HepG2 (cell line): ENCODE measurements at regions not wholly inside any gene's neighbourhood (a gene's known extent, or its start where the extent isn't known, plus 50 kb on each side); places are given as distances from the start of the nearest gene placed in this dataset.

Source experiments
- ATAC-seq: fragments of 200-7000 bp; cut with Tn5 transposase; 3 replicates; pipeline ENCODE4 v1.9.1; 2020; ENCODE audit warnings: mild to moderate bottlenecking, moderate library complexity
- BruUV-seq: library from RNA; stranded (reverse); fragments of 400-500 nt; replicated peaks from 2 replicates; lab custom pipeline; 2021; lab: Mats Ljungman, UMichigan
- CTCF ChIA-PET: fragments of 300-600 bp; formaldehyde crosslinking; extraction: SDS; loops from one replicate; lab custom pipeline; 2021; ENCODE audit warnings: low total read pairs, inconsistent platforms, low intra/inter-chr PET ratio; lab: Yijun Ruan, JAX
- POLR2A ChIA-PET: fragments of 350-600 bp; sonication (Branson Sonifier 250); formaldehyde crosslinking; loops from one replicate; lab custom pipeline; 2020; ENCODE audit warnings: antibody characterized with exemption, inconsistent platforms; lab: Yijun Ruan, JAX
- DNase-seq: peaks from one replicate; pipeline ENCODE4 v3.0.0-alpha.2; 2015; ENCODE audit warnings: low spot score
- FAIRE-seq: peaks from 3 replicates; lab custom pipeline; 2011; peaks lifted over from hg19 to GRCh38; lab: Jason Lieb, UNC
- H2AFZ ChIP-seq: one replicate; pipeline ENCODE4 v1.6.1; 2011; ENCODE audit warnings: low read length, inconsistent platforms
- H3K27ac ChIP-seq: fragments of 300-600 bp; 3 replicates; pipeline ENCODE4 v1.8.0; 2011; ENCODE audit warnings: mixed run types, mild to moderate bottlenecking, mixed read lengths, low read length, inconsistent platforms; ENCODE audit not compliant: insufficient read depth; ENCODE audit errors: extremely low read length
- H3K27me3 ChIP-seq, 2 experiments: fragments of 200-600 bp in 1 of 2; 2 replicates in 1 of 2; 3 replicates in 1 of 2; pipeline versions ENCODE4 v1.6.0 to v1.8.0; 2011; ENCODE audit warnings: low read length in 2 of 2, mild to moderate bottlenecking in 2 of 2, moderate library complexity in 2 of 2, inconsistent platforms in 1 of 2; ENCODE audit not compliant: insufficient read depth in 2 of 2, control insufficient read depth in 1 of 2
- H3K36me3 ChIP-seq, 2 experiments: fragments of 200-600 bp in 1 of 2; replicated peaks in 1 of 2; 2 replicates in 1 of 2; 3 replicates in 1 of 2; pipeline versions ENCODE4 v1.5.1 to v1.8.0; 2011; ENCODE audit warnings: low read length in 2 of 2, inconsistent platforms in 1 of 2; ENCODE audit not compliant: insufficient read depth in 2 of 2, control insufficient read depth in 1 of 2
- H3K4me1 ChIP-seq: 2 replicates; pipeline ENCODE4 v1.5.1; 2012; ENCODE audit warnings: low read length, inconsistent platforms; ENCODE audit not compliant: insufficient read depth
- H3K4me2 ChIP-seq: 2 replicates; pipeline ENCODE4 v1.6.0; 2011; ENCODE audit warnings: low read depth, low read length, inconsistent platforms
- H3K4me3 ChIP-seq, 3 experiments: fragments of 200-600 bp in 1 of 3; sonication (generic), shearing (Covaris generic) in 1 of 3; replicated peaks in 1 of 3; 2 replicates each; pipeline ENCODE4 v1.5.1; 2011 to 2016; ENCODE audit warnings: low read length in 3 of 3, inconsistent platforms in 2 of 3, low read depth in 2 of 3, mild to moderate bottlenecking in 2 of 3, control low read depth in 1 of 3, mixed read lengths in 1 of 3; ENCODE audit not compliant: insufficient read depth in 1 of 3
- H3K79me2 ChIP-seq: one replicate; pipeline ENCODE4 v1.6.1; 2011; ENCODE audit warnings: low read length, inconsistent platforms; ENCODE audit not compliant: insufficient read depth
- H3K9ac ChIP-seq: 2 replicates; pipeline ENCODE4 v1.6.0; 2011; ENCODE audit warnings: mild to moderate bottlenecking, low read depth, low read length, inconsistent platforms; ENCODE audit not compliant: insufficient read depth
- H3K9me3 ChIP-seq: 2 replicates; pipeline ENCODE4 v1.5.1; 2012; ENCODE audit warnings: mild to moderate bottlenecking, low read length
- H4K20me1 ChIP-seq: 2 replicates; pipeline ENCODE4 v1.6.0; 2011; ENCODE audit warnings: inconsistent platforms, mild to moderate bottlenecking, low read length, moderate library complexity; ENCODE audit not compliant: insufficient read depth
- FOXO1 ChIP-seq: sonication (generic); formaldehyde crosslinking; IDR thresholded peaks from 2 replicates; pipeline ENCODE4 v1.4.0; 2020; ENCODE audit warnings: missing genetic modification reagents
- GTF2F1 ChIP-seq: fragments of 150-350 bp; IDR thresholded peaks from 2 replicates; pipeline ENCODE4 v1.6.1; 2014; ENCODE audit warnings: low read length
- MAFF ChIP-seq: IDR thresholded peaks from 2 replicates; pipeline ENCODE4 v1.6.1; 2011; ENCODE audit warnings: low read depth, low read length, improper control_type of control experiment
- MAFK ChIP-seq, 2 experiments: IDR thresholded peaks in 1 of 2; conservative IDR thresholded peaks in 1 of 2; 2 replicates each; pipeline ENCODE4 v1.6.1; 2011; ENCODE audit warnings: improper control_type of control experiment in 2 of 2, low read length in 2 of 2
- ZNF570 ChIP-seq: sonication (generic); formaldehyde crosslinking; IDR thresholded peaks from 2 replicates; pipeline ENCODE4 v1.4.0; 2020; ENCODE audit warnings: mild to moderate bottlenecking, missing genetic modification reagents, borderline replicate concordance
- WGBS: methylation state at CpG from one replicate; pipeline ENCODE4 v1.1.6; 2017; ENCODE audit warnings: low lambda C conversion rate; 5-methylcytosine and 5-hydroxymethylcytosine counted together
- in situ Hi-C: cut with HindIII; loops from 2 replicates; pipeline ENCODE4 v1.10.0; 2017; ENCODE audit warnings: low pct_unique_long_range_greater_than_20kb; ENCODE audit not compliant: extremely low pct_ligation_motif_present
- intact Hi-C: fragments of 100-400 bp; cut with micrococcal nuclease; formaldehyde crosslinking; loops from one replicate; pipeline ENCODE4 v1.10.0; 2022; ENCODE audit not compliant: unreplicated experiment
- TF ChIP-seq, protein P1 (sequence below): fragments of 450-650 bp; IDR thresholded peaks from 2 replicates; pipeline ENCODE4 v1.6.1; 2017; ENCODE audit warnings: mild to moderate bottlenecking

DNA sequence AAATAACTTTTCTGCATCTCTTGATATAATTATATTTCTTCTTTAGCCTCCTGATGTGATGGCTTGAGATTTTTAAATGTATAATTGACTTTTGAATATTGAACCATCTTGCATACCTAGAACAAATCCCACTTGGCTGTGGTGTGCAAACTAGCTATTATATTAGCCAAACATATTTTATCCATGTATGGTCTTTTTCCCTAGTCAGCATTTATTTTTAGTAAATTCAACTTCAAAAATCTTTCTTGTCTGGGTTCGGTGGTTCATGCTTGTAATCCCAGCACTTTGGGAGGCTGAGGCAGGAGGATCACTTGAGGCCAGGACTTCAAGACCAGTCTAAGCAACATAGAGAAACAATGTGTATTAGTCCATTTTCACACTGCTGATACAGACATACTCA lies 386.6 kb upstream of the VWC2 start:
- no peaks in the 10 kb centered on the region for H4K20me1 ChIP-seq
- ChIA-PET CTCF (no interaction called here), POLR2A (no interaction called here)
- H3K36me3 ChIP-seq = no peaks in the 10 kb centered on the region
- no TSS peak for BruUV-seq
- in situ Hi-C loops = no loop called here
- DNase-seq (no peak), ATAC-seq (no peak), FAIRE-seq (no peak)
- peak; percentile 82 for TF ChIP-seq MAFF
- TF ChIP-seq MAFK (conservative IDR thresholded peaks at IDR 0.05 in 1 of 2, IDR thresholded peaks at IDR 0.05 in 1 of 2; ENCODE audit: low read length in 2 of 2) = peak; percentile 64 to 89; a peak in 3 of 4 replicates
- TF ChIP-seq FOXO1 (CRISPR knock-in tag) = no peak
- H3K4me2 ChIP-seq = no peak overlapping the region
- H3K9ac ChIP-seq = no peak overlapping the region
- 0% methylated on average over 1 of the region's 1 CpG for WGBS
- intact Hi-C loops = no loop called here
- H2AFZ ChIP-seq = no peak overlapping the region
- H3K27me3 ChIP-seq = no peaks in the 10 kb centered on the region
- no peak overlapping the region for H3K27ac ChIP-seq
- H3K9me3 ChIP-seq = no peaks in the 10 kb centered on the region; the same call in 1 of the 2 replicates
- H3K79me2 ChIP-seq = no peaks in the 10 kb centered on the region
- no peaks in the 10 kb centered on the region for H3K4me1 ChIP-seq
- H3K4me3 ChIP-seq = no peak overlapping the region

DNA sequence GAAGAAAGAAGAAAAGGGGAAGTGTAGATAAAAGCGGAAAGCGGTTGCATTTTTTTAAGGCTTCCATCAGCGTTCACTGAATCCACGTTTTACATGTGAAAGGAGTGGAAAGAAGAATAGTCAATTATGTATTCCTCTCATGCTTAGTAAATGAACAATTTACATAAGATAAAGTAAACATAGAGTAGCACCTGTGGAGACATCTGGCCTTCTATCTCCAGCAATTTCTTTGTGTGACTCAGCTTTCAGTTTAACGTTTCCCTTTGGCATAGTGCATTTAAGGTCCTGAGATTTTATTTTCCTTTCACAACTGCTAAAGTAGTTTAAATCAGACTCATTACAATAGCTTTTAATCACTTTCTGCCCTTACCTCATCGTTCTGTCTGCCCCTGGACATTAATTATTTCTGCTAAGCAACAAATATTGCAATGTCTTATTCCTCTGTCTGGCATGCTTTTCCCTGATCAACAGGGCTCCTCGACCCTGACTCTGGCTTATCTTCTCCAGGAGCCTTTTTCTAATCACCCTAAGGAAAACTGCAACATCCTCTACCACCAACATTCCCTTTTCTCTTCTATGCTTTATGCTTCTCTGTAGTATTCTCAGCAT lies 383.5 kb upstream of the VWC2 start:
- no peak overlapping the region for H3K9ac ChIP-seq
- no TSS peak for BruUV-seq
- H3K27ac ChIP-seq = no peak overlapping the region
- no peak overlapping the region for H3K4me2 ChIP-seq
- TF ChIP-seq ZNF570 (CRISPR knock-in tag) (no peak), GTF2F1 (no peak)
- TF ChIP-seq, protein P1, sequence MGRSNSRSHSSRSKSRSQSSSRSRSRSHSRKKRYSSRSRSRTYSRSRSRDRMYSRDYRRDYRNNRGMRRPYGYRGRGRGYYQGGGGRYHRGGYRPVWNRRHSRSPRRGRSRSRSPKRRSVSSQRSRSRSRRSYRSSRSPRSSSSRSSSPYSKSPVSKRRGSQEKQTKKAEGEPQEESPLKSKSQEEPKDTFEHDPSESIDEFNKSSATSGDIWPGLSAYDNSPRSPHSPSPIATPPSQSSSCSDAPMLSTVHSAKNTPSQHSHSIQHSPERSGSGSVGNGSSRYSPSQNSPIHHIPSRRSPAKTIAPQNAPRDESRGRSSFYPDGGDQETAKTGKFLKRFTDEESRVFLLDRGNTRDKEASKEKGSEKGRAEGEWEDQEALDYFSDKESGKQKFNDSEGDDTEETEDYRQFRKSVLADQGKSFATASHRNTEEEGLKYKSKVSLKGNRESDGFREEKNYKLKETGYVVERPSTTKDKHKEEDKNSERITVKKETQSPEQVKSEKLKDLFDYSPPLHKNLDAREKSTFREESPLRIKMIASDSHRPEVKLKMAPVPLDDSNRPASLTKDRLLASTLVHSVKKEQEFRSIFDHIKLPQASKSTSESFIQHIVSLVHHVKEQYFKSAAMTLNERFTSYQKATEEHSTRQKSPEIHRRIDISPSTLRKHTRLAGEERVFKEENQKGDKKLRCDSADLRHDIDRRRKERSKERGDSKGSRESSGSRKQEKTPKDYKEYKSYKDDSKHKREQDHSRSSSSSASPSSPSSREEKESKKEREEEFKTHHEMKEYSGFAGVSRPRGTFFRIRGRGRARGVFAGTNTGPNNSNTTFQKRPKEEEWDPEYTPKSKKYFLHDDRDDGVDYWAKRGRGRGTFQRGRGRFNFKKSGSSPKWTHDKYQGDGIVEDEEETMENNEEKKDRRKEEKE = no peak
- TF ChIP-seq, all 625 proteins: peak for 0
- Histone ChIP-seq H4K20me1 (no peaks in the 10 kb centered on the region), H3K36me3 (no peaks in the 10 kb centered on the region), H3K4me1 (no peaks in the 10 kb centered on the region), H3K4me3 (no peak overlapping the region), H2AFZ (no peak overlapping the region), H3K27me3 (no peaks in the 10 kb centered on the region), H3K9me3 (no peaks in the 10 kb centered on the region; the same call in 1 of the 2 replicates), H3K79me2 (no peaks in the 10 kb centered on the region)
- CTCF ChIA-PET = no interaction called here
- DNase-seq = no peak
- no peak for ATAC-seq
- in situ Hi-C loops = no loop called here
- intact Hi-C loops = no loop called here
- FAIRE-seq = no peak
- 14% methylated on average over 7 of the region's 7 CpGs for WGBS
- POLR2A ChIA-PET = no interaction called here
